GM23248 (cell line): ENCODE measurements at regions not wholly inside any gene's neighbourhood (a gene's known extent, or its start where the extent isn't known, plus 50 kb on each side); places are given as distances from the start of the nearest gene placed in this dataset.

ENCODE experiments used
- EZH2 ChIP-seq: fragments of 200-600 bp; sonication (generic); IDR thresholded peaks from 2 replicates; pipeline ENCODE4 v1.6.1; 2018; ENCODE audit warnings: antibody characterized with exemption, mild to moderate bottlenecking; ENCODE audit not compliant: insufficient read depth, poor library complexity, severe bottlenecking
- EZH2phosphoT487 ChIP-seq: fragments of 200-600 bp; sonication (generic); IDR thresholded peaks from 2 replicates; pipeline ENCODE4 v1.6.1; 2018; ENCODE audit warnings: antibody characterized with exemption, moderate library complexity, mild to moderate bottlenecking, low read depth; ENCODE audit not compliant: insufficient read depth

- TF ChIP-seq EZH2 (no peak), EZH2phosphoT487 (no peak)
Observed at GRCh38 chr11:106459135-106459534, 381.7 kb downstream of the AASDHPPT start.
